ENCODE measurements at regions not wholly inside any gene's neighbourhood (a gene's known extent, or its start where the extent isn't known, plus 50 kb on each side); places are given as distances from the start of the nearest gene placed in this dataset.

DNA sequence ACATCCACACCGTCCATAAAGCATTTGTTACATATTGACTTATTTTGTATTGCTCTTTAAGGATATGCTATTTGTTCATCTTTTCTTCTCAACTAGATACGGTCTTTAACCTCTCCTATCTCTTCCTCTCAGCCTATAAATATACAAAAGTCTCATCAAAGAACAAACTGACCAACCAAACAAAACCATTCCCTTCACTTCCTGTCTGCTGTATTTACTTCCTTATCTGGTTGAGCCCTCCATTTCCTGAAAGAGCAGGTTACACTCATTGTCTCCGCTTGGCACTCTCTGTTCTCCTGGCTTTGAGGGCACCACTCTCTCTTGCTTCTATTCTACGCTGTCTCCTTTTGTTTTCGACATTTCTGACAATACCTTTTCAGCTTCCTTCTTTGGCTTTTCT, 431.9 kb upstream of the TCF4 start:
- Histone ChIP-seq H3K14ac (ENCODE audit: insufficient read length) (no peak overlapping the region), H4K8ac (ENCODE audit: extremely low read depth, insufficient read depth, low read length) (no peak overlapping the region), H3K23me2 (ENCODE audit: low read depth, low read length) (no peaks in the 10 kb centered on the region; the same call in 1 of the 2 replicates), H2BK5ac (ENCODE audit: low read depth, low read length) (no peak overlapping the region), H3K4me1 (replicated peaks in 1 of 4; ENCODE audit: control insufficient read depth in 3 of 4, insufficient read depth in 4 of 4, low read length in 3 of 4) (no peaks in the 10 kb centered on the region), H3K18ac (ENCODE audit: extremely low read depth, low read length) (no peak overlapping the region), H4K5ac (ENCODE audit: insufficient read length, low read depth, low read length) (no peak overlapping the region), H4K91ac (replicated peaks; ENCODE audit: insufficient read length, low read length) (no peak overlapping the region), H3K4me2 (ENCODE audit: insufficient read depth in 1 of 2, low read depth in 2 of 2, low read length in 2 of 2) (no peak overlapping the region), H3K9me3 (ENCODE audit: insufficient read depth in 2 of 2, low read depth in 1 of 2, low read length in 1 of 2) (no peaks in the 10 kb centered on the region), H2BK12ac (ENCODE audit: low read depth, low read length) (no peak overlapping the region), H3K4ac (replicated peaks; ENCODE audit: insufficient read length, low read depth, low read length) (no peak overlapping the region), H3K23ac (ENCODE audit: insufficient read length) (no peak overlapping the region), H3K36me3 (ENCODE audit: control insufficient read depth in 2 of 4, insufficient read depth in 4 of 4, low read length in 3 of 4) (no peaks in the 10 kb centered on the region), H3K56ac (replicated peaks; ENCODE audit: insufficient read length, low read depth, low read length) (no peak overlapping the region), H2AFZ (ENCODE audit: low read length) (no peak overlapping the region), H3K9ac (replicated peaks in 1 of 4; ENCODE audit: extremely low read depth in 1 of 4, low read depth in 3 of 4, low read length in 3 of 4) (no peak overlapping the region), H2BK15ac (ENCODE audit: low read length) (no peak overlapping the region), H2BK120ac (replicated peaks; ENCODE audit: low read depth, low read length) (no peak overlapping the region), H3K27ac (ENCODE audit: low read depth, low read length) (no peak overlapping the region), H2AK5ac (ENCODE audit: low read depth, low read length) (no peak overlapping the region), H3K27me3 (replicated peaks in 1 of 4; ENCODE audit: control insufficient read depth in 3 of 4, extremely low read depth in 1 of 4, insufficient read depth in 3 of 4, low read length in 3 of 4) (peaks cover 0 to 1% (median 0%) of the 10 kb centered on the region in 4 experiments; a peak in 1 of 7 replicates), H2BK20ac (ENCODE audit: low read length) (no peak overlapping the region), H3K79me2 (ENCODE audit: control insufficient read depth in 1 of 2, insufficient read depth in 2 of 2, low read length in 2 of 2) (no peaks in the 10 kb centered on the region), H3K4me3 (ENCODE audit: extremely low read depth in 1 of 4, insufficient read depth in 2 of 4, low read depth in 3 of 4, low read length in 4 of 4) (no peak overlapping the region), H3K79me1 (ENCODE audit: low read depth, low read length) (no peaks in the 10 kb centered on the region), H4K20me1 (replicated peaks in 1 of 2; ENCODE audit: control insufficient read depth in 1 of 2, insufficient read depth in 2 of 2, low read length in 2 of 2) (no peaks in the 10 kb centered on the region)
- 92% methylated on average over 5 of the region's 5 CpGs; no CpG with 5 or more reads in 1 of the 2 experiments for WGBS, 2 experiments (ENCODE audit: extremely low coverage in 1 of 2, insufficient coverage in 1 of 2, insufficient read length in 1 of 2, insufficient replicate concordance in 2 of 2, low coverage in 1 of 2, low lambda C conversion rate in 2 of 2, missing lambda C conversion rate in 1 of 2)
- FAIRE-seq (no peak), DNase-seq (ENCODE audit: low read depth in 1 of 2, low spot score in 2 of 2) (no peak)
- ChIA-PET CTCF (ENCODE audit: partially characterized antibody) (no interaction called here), POLR2A (ENCODE audit: partially characterized antibody) (no interaction called here)
- TF ChIP-seq CTBP2 (IDR thresholded peaks at IDR 0.05; ENCODE audit: borderline replicate concordance, insufficient read depth, insufficient read length, low read length) (no peak), TCF12 (IDR thresholded peaks at IDR 0.05; ENCODE audit: low read depth, low read length) (no peak), GABPA (IDR thresholded peaks at IDR 0.05; ENCODE audit: borderline replicate concordance, insufficient read depth, low read length) (no peak), KDM1A (IDR thresholded peaks at IDR 0.05; ENCODE audit: borderline replicate concordance, low read length) (no peak), RBBP5 (IDR thresholded peaks at IDR 0.05; ENCODE audit: borderline replicate concordance, low read depth, low read length) (no peak), SIX5 (IDR thresholded peaks at IDR 0.05; ENCODE audit: low read depth, low read length) (no peak), MAFK (IDR thresholded peaks at IDR 0.05; ENCODE audit: low read depth, low read length) (no peak)
- TF ChIP-seq, protein P1, sequence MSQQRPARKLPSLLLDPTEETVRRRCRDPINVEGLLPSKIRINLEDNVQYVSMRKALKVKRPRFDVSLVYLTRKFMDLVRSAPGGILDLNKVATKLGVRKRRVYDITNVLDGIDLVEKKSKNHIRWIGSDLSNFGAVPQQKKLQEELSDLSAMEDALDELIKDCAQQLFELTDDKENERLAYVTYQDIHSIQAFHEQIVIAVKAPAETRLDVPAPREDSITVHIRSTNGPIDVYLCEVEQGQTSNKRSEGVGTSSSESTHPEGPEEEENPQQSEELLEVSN (IDR thresholded peaks at IDR 0.05), result no peak

Data from H1 (cell line).